B cell (primary cell): ENCODE measurements at regions not wholly inside any gene's neighbourhood (a gene's known extent, or its start where the extent isn't known, plus 50 kb on each side); places are given as distances from the start of the nearest gene placed in this dataset.

ENCODE experiments used
- ATAC-seq: fragments of 200-7000 bp; cut with Tn5 transposase; one replicate; pipeline ENCODE4 v1.10.0; 2021; ENCODE audit warnings: low read depth, mild to moderate bottlenecking, moderate number of reproducible peaks, moderate library complexity
- CTCF ChIA-PET: fragments of 350-600 bp; sonication (Branson Sonifier 250); formaldehyde crosslinking; loops from one replicate; lab custom pipeline; 2021; ENCODE audit warnings: antibody characterized with exemption, inconsistent platforms; lab: Charles Lee
- POLR2A ChIA-PET: fragments of 350-600 bp; sonication (Branson Sonifier 250); formaldehyde crosslinking; loops from one replicate; lab custom pipeline; 2021; ENCODE audit warnings: antibody characterized with exemption; lab: Charles Lee
- DNase-seq: peaks from one replicate; pipeline ENCODE4 v3.0.0; 2013
- H2AFZ ChIP-seq: 2 replicates; pipeline ENCODE4 v1.6.1; 2012; ENCODE audit warnings: mild to moderate bottlenecking, low read depth, low read length; ENCODE audit not compliant: insufficient read depth, poor library complexity, severe bottlenecking
- H3K27ac ChIP-seq, 2 donors: 1 replicate in 1 of 2; 2 replicates in 1 of 2; pipeline ENCODE4 v1.5.1; 2012 to 2013; ENCODE audit warnings: low read length in 2 of 2, mild to moderate bottlenecking in 2 of 2, moderate library complexity in 1 of 2
- H3K27me3 ChIP-seq, 4 experiments: fragments of 200-600 bp in 1 of 4; sonication (generic) in 1 of 4; replicated peaks in 1 of 4; 1 replicate in 2 of 4; 2 replicates in 2 of 4; pipeline versions ENCODE4 v1.6.1 to v1.7.0; 2013 to 2016; ENCODE audit warnings: low read length in 3 of 4, mild to moderate bottlenecking in 2 of 4, mixed read lengths in 1 of 4, moderate library complexity in 1 of 4; ENCODE audit not compliant: insufficient read depth in 4 of 4, control insufficient read depth in 3 of 4; ENCODE audit errors: control extremely low read depth in 1 of 4
- H3K36me3 ChIP-seq, 2 experiments: replicated peaks in 1 of 2; 1 replicate in 1 of 2; 2 replicates in 1 of 2; pipeline versions ENCODE4 v1.6.1 to v1.7.1; 2013; ENCODE audit warnings: low read length in 1 of 2; ENCODE audit not compliant: insufficient read depth in 2 of 2, control insufficient read depth in 1 of 2; ENCODE audit errors: control extremely low read depth in 1 of 2, extremely low read depth in 1 of 2
- H3K4me1 ChIP-seq, 2 donors: fragments of 200-600 bp in 1 of 2; sonication (generic) in 1 of 2; 1 replicate in 1 of 2; 2 replicates in 1 of 2; pipeline versions ENCODE4 v1.5.1 to v1.6.1; 2013 to 2017; ENCODE audit warnings: low read length in 2 of 2; ENCODE audit not compliant: control insufficient read depth in 2 of 2, insufficient read depth in 2 of 2
- H3K4me2 ChIP-seq: replicated peaks from 2 replicates; pipeline ENCODE3; 2012; ENCODE audit warnings: mild to moderate bottlenecking, low read depth, low read length; ENCODE audit not compliant: poor library complexity, severe bottlenecking
- H3K4me3 ChIP-seq, 5 experiments: fragments of 200-600 bp in 1 of 5; sonication (generic) in 1 of 5; 1 replicate in 3 of 5; 2 replicates in 2 of 5; pipeline versions ENCODE4 v1.5.1 to v1.7.0; 2011 to 2016; ENCODE audit warnings: low read length in 4 of 5, mild to moderate bottlenecking in 4 of 5, low read depth in 2 of 5, control low read depth in 1 of 5, moderate library complexity in 1 of 5; ENCODE audit not compliant: insufficient read depth in 1 of 5; ENCODE audit errors: control extremely low read depth in 1 of 5, extremely low read depth in 1 of 5
- H3K79me2 ChIP-seq: fragments of 200-600 bp; sonication (generic); one replicate; pipeline ENCODE4 v1.6.0; 2016; ENCODE audit warnings: low read length; ENCODE audit not compliant: control insufficient read depth, insufficient read depth
- H3K9ac ChIP-seq: fragments of 200-600 bp; sonication (generic); 2 replicates; pipeline ENCODE4 v1.6.1; 2017; ENCODE audit warnings: mild to moderate bottlenecking, low read length, moderate library complexity
- H3K9me3 ChIP-seq, 3 donors: one replicate each; pipeline versions ENCODE4 v1.6.1 to v1.7.1; 2013; ENCODE audit warnings: low read length in 2 of 3; ENCODE audit not compliant: control insufficient read depth in 2 of 3, insufficient read depth in 1 of 3; ENCODE audit errors: control extremely low read depth in 1 of 3
- H4K20me1 ChIP-seq: 2 replicates; pipeline ENCODE4 v1.6.0; 2012; ENCODE audit warnings: mild to moderate bottlenecking, low read length; ENCODE audit not compliant: insufficient read depth, control insufficient read depth, poor library complexity, severe bottlenecking
- H3K27ac Mint-ChIP-seq: one replicate; pipeline ENCODE4 v1.8.0; 2021; ENCODE audit warnings: mixed read lengths
- H3K27me3 Mint-ChIP-seq: one replicate; pipeline ENCODE4 v1.8.0; 2021; ENCODE audit warnings: mixed read lengths
- H3K4me1 Mint-ChIP-seq: one replicate; pipeline ENCODE4 v1.8.0; 2021; ENCODE audit warnings: mixed read lengths
- H3K4me3 Mint-ChIP-seq: one replicate; pipeline ENCODE4 v1.8.0; 2021; ENCODE audit warnings: mixed read lengths
- H3K9me3 Mint-ChIP-seq: one replicate; pipeline ENCODE4 v1.8.0; 2022; ENCODE audit warnings: mixed read lengths; ENCODE audit not compliant: insufficient read depth
- EZH2 ChIP-seq: IDR thresholded peaks from 2 replicates; pipeline ENCODE4 v1.6.1; 2012; ENCODE audit warnings: borderline replicate concordance, low read depth, mild to moderate bottlenecking, moderate library complexity, low read length; ENCODE audit not compliant: insufficient read depth, poor library complexity, severe bottlenecking
- WGBS: methylation state at CpG from one replicate; pipeline ENCODE4 v1.1.5; 2013; ENCODE audit warnings: missing lambda C conversion rate; ENCODE audit not compliant: insufficient coverage; 5-methylcytosine and 5-hydroxymethylcytosine counted together
- intact Hi-C: fragments of 100-400 bp; cut with micrococcal nuclease; formaldehyde crosslinking; loops from one replicate; pipeline ENCODE4 v1.10.0; 2022
- TF ChIP-seq, protein P1 (sequence below): fragments of 200-600 bp; IDR thresholded peaks from one replicate; pipeline ENCODE4 v1.8.0; 2022; ENCODE audit warnings: antibody characterized with exemption, mild to moderate bottlenecking

GRCh38 chr16:85461022-85461813, 151.9 kb upstream of the GSE1 start:
- Histone ChIP-seq H3K27me3 (peaks cover 0 to 64% (median 16%) of the 10 kb centered on the region in 4 experiments), H3K9me3 (no peaks in the 10 kb centered on the region), H3K4me2 (peak overlapping the region; percentile 70), H2AFZ (no peak overlapping the region), H3K4me3 (no peak overlapping the region), H3K27ac (no peak overlapping the region), H3K79me2 (no peaks in the 10 kb centered on the region), H3K9ac (no peak overlapping the region), H4K20me1 (no peaks in the 10 kb centered on the region), H3K36me3 (no peaks in the 10 kb centered on the region), H3K4me1 (peaks cover 18 to 23% of the 10 kb centered on the region in 2 donors)
- Mint-ChIP-seq H3K4me1 (peaks cover 16% of the 10 kb centered on the region), H3K9me3 (no peaks in the 10 kb centered on the region), H3K27me3 (peaks cover 37% of the 10 kb centered on the region), H3K4me3 (peak overlapping the region; percentile 29), H3K27ac (no peak overlapping the region)
- ChIA-PET POLR2A (no interaction called here), CTCF (interaction anchor here (1.1 kb wide), 1 partner anchor 154 kb away, joined by 3 read pairs; no protein-coding TSS in a partner anchor)
- ATAC-seq (peak; percentile 7), DNase-seq (no peak)
- WGBS = 33% methylated on average over 12 of the region's 14 CpGs
- intact Hi-C loops = no loop called here
- no peak for TF ChIP-seq EZH2
- TF ChIP-seq, protein P1, sequence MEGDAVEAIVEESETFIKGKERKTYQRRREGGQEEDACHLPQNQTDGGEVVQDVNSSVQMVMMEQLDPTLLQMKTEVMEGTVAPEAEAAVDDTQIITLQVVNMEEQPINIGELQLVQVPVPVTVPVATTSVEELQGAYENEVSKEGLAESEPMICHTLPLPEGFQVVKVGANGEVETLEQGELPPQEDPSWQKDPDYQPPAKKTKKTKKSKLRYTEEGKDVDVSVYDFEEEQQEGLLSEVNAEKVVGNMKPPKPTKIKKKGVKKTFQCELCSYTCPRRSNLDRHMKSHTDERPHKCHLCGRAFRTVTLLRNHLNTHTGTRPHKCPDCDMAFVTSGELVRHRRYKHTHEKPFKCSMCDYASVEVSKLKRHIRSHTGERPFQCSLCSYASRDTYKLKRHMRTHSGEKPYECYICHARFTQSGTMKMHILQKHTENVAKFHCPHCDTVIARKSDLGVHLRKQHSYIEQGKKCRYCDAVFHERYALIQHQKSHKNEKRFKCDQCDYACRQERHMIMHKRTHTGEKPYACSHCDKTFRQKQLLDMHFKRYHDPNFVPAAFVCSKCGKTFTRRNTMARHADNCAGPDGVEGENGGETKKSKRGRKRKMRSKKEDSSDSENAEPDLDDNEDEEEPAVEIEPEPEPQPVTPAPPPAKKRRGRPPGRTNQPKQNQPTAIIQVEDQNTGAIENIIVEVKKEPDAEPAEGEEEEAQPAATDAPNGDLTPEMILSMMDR = no peak
